Activated naive CD8-positive, alpha-beta T cell (primary cell): ENCODE measurements at regions not wholly inside any gene's neighbourhood (a gene's known extent, or its start where the extent isn't known, plus 50 kb on each side); places are given as distances from the start of the nearest gene placed in this dataset.
"Not testable (repeated sequence)": the region's sequence is repeated elsewhere in the genome, so short reads cannot be mapped to it uniquely, and the experiment has no call there.

Experiments
- H3K27ac Mint-ChIP-seq: one replicate; pipeline ENCODE4 v1.8.0; 2021; ENCODE audit warnings: mixed read lengths
- H3K27me3 Mint-ChIP-seq: one replicate; pipeline ENCODE4 v1.8.0; 2021; ENCODE audit warnings: mixed read lengths
- H3K36me3 Mint-ChIP-seq: one replicate; pipeline ENCODE4 v1.8.0; 2021; ENCODE audit warnings: mixed read lengths
- H3K4me1 Mint-ChIP-seq: one replicate; pipeline ENCODE4 v1.8.0; 2021; ENCODE audit warnings: low read depth, mixed read lengths
- H3K4me3 Mint-ChIP-seq: one replicate; pipeline ENCODE4 v1.8.0; 2021; ENCODE audit warnings: mild to moderate bottlenecking, mixed read lengths
- H3K9me3 Mint-ChIP-seq: one replicate; pipeline ENCODE4 v1.8.0; 2021; ENCODE audit warnings: low read depth, mixed read lengths

DNA sequence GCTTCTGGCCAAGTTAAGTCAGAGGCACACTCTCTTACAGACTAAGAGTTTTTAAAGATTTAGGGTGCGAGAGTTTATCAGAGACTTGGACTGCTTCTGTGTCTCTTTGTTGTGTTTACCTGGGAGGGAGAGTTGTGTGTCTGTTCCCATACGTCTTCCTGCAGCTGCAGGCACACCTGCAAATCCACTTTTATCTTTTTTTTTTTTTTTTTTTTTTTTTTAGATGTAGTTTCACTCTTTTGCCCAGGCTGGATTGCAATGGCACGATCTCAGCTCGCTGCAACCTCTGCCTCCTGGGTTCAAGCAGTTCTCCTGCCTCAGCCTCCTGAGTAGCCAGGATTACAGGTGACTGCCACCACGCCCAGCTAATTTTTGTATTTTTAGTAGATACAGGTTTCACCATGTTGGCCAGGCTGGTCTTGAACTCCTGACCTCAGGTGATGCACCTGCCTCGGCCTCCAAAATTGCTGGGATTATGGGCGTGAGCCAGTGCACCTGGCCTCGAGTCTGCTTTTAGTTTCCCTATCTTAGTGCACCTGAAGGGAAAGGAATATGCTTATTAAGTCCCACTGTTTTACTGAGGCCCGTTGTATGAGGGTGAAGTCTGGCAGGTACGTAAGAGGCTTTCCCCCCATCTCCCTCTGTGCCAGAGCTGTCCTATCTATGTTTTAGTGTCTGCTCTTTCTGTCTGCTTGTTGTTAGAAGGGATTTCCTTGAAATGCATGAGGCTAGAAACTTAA lies 1488.0 kb downstream of the CDH11 start:
- H3K27me3 Mint-ChIP-seq, H3K4me3 Mint-ChIP-seq, H3K4me1 Mint-ChIP-seq, H3K27ac Mint-ChIP-seq, H3K36me3 Mint-ChIP-seq: not testable (repeated sequence)
- H3K9me3 Mint-ChIP-seq: peaks cover 17% of the 10 kb centered on the region

DNA sequence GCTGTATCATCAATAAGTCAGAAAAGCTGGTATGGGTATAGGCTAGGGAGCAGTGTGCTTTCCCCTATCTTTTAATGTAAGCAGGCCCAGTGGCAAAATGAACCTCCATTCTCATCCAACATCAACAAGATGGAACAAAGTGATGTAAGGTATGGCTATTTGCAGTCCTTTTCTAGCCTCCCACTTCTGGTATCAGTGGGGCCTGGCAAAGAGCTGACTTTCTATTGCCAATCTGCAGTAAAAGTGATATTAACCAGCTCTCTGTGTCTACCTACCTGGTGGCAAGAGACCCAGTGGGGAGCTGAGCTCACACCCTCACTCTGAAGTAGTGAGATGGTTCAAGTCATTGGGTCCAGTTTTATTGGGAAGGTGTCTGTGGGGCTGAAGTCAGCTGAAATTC lies 1492.6 kb downstream of the CDH11 start:
- Mint-ChIP-seq H3K4me3 (no peak overlapping the region), H3K9me3 (peaks cover 8% of the 10 kb centered on the region), H3K27me3 (no peaks in the 10 kb centered on the region), H3K4me1 (no peaks in the 10 kb centered on the region), H3K27ac (no peak overlapping the region), H3K36me3 (no peaks in the 10 kb centered on the region)

DNA sequence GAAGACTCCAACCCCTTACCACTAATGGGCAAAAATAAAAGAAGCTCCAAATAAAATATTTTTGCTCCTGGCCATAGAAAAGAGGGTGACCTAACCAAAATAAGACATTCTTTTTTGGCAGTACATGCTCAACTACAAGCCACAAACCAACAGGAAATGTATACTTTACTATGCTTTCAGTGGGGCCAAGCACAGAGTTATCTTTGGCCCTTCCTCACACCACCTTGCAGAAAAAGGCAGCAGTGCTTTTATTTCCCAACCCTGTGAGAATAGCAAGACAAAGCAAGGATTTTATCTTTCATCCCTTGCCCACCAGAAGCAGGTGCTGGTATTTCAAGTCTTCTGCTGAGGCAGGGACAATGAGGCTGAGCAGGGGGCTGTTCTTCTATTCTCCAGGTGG lies 1493.1 kb downstream of the CDH11 start:
- H3K4me3 Mint-ChIP-seq: no peak overlapping the region
- H3K27me3 Mint-ChIP-seq: no peaks in the 10 kb centered on the region
- no peak overlapping the region for H3K27ac Mint-ChIP-seq
- H3K9me3 Mint-ChIP-seq: peaks cover 11% of the 10 kb centered on the region
- H3K4me1 Mint-ChIP-seq: no peaks in the 10 kb centered on the region
- H3K36me3 Mint-ChIP-seq: no peaks in the 10 kb centered on the region

DNA sequence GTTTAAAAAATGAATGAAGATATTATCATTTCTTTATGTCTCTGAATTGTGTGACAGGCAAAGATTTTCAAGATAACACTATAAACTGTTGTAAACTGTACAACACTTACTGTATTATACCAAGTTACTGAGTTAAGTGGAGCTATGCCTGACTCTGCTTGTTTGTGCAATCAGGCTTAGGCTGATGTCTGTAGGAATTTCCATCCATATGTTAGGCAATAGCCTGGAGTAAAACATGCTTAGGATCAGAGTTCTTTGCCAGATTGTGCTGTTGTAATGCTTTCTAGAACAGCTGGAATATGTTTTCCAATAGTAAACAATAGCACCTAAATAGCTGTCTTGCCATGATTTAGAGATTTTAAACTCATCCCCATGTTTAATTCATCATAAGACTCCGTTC lies 1496.7 kb downstream of the CDH11 start:
- H3K36me3 Mint-ChIP-seq: no peaks in the 10 kb centered on the region
- H3K27ac Mint-ChIP-seq: no peak overlapping the region
- peaks cover 6% of the 10 kb centered on the region for H3K9me3 Mint-ChIP-seq
- no peaks in the 10 kb centered on the region for H3K4me1 Mint-ChIP-seq
- no peak overlapping the region for H3K4me3 Mint-ChIP-seq
- no peaks in the 10 kb centered on the region for H3K27me3 Mint-ChIP-seq

DNA sequence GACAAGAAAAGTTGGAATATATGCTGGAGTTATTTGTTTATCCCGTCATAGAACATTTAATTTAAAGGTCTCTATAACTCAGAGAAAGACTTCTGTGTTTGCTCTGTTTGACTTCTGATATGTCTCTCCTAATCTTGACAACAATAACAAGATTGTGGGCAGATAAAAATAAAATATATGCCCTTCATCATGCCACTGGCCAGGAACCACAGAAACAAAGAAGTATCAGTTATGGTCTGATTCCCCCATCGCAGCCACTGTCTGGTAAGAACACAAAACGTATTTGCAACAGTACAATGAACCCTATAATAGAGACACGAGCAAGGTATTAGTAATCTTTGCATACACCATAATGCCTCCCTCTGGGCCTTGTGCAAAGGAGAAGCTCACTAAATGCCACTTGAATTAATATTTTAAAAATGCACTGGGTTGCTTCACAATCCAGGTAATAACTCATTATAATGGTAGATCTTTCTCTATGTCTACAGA lies 1498.3 kb downstream of the CDH11 start:
- no peak overlapping the region for H3K27ac Mint-ChIP-seq
- no peak overlapping the region for H3K4me3 Mint-ChIP-seq
- peaks cover 6% of the 10 kb centered on the region for H3K9me3 Mint-ChIP-seq
- H3K4me1 Mint-ChIP-seq: no peaks in the 10 kb centered on the region
- H3K27me3 Mint-ChIP-seq: no peaks in the 10 kb centered on the region
- H3K36me3 Mint-ChIP-seq: no peaks in the 10 kb centered on the region

DNA sequence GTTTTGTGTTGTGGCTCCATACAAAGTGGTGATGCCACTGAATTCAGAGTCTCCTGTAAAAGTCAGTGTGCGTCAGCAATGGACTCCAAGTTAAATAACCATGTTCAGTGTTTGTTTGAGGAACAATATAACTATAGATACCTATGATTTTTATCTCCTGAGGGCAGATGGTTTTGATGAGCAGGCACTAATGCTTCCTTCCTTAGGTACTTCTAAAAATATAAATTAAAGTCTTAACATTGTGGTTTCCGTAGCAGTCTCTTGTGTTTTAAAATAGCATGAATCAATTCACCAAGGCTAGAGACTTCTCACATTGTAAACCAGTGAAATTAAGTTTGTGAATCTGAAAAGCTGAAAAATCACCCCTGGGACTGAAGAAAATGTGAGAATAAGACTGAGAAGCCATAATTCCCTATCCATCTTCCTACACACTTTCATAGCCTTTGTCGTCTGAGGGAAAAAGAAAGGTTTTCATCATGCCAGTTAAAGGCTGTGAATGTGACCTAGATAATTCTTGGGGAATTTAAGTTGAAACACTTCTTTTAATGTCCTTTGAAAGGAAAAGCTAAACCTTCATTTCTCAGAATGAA lies 1502.9 kb downstream of the CDH11 start:
- Mint-ChIP-seq H3K27ac (no peak overlapping the region), H3K9me3 (peaks cover 4% of the 10 kb centered on the region), H3K36me3 (no peaks in the 10 kb centered on the region), H3K4me3 (no peak overlapping the region), H3K4me1 (no peaks in the 10 kb centered on the region), H3K27me3 (no peaks in the 10 kb centered on the region)

DNA sequence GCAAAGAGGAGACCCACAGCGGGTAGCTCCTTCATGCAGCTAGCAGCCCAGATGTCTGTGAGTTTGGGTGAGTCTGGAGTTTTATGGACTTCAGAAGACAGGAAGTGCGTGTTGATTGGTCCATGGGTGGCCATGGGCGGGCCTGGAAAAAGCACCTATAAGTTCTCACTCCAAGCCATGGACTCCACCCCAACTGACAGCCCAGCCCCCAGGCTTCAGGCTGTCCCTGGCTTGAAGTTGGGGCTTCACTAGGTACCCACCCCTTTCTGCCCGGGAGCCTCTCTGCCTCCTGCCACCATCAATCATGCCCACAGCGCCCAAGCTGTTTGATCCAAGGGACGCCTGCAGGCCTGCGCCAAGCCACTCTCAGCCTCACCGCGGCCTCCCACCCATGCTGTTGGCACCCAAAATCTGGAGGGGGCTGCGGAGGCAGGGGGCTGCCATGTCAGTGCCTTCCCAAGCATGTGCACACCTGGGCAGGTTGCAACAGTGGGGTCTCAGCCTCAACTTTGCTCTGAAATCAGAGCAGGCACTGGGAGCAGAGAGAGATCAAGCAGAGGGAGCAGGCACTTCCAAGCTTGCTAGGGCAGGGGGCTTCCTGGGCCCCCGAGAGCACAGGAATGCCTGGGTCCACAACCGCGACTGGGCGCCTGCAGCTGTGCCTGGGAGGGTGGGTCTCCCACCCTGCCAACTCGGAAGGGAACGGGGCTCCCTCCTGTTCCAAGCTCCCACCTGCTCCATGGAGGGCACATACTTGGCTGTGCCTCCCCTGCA lies 1503.7 kb downstream of the CDH11 start:
- Mint-ChIP-seq H3K27me3 (no peaks in the 10 kb centered on the region), H3K36me3 (no peaks in the 10 kb centered on the region)

DNA sequence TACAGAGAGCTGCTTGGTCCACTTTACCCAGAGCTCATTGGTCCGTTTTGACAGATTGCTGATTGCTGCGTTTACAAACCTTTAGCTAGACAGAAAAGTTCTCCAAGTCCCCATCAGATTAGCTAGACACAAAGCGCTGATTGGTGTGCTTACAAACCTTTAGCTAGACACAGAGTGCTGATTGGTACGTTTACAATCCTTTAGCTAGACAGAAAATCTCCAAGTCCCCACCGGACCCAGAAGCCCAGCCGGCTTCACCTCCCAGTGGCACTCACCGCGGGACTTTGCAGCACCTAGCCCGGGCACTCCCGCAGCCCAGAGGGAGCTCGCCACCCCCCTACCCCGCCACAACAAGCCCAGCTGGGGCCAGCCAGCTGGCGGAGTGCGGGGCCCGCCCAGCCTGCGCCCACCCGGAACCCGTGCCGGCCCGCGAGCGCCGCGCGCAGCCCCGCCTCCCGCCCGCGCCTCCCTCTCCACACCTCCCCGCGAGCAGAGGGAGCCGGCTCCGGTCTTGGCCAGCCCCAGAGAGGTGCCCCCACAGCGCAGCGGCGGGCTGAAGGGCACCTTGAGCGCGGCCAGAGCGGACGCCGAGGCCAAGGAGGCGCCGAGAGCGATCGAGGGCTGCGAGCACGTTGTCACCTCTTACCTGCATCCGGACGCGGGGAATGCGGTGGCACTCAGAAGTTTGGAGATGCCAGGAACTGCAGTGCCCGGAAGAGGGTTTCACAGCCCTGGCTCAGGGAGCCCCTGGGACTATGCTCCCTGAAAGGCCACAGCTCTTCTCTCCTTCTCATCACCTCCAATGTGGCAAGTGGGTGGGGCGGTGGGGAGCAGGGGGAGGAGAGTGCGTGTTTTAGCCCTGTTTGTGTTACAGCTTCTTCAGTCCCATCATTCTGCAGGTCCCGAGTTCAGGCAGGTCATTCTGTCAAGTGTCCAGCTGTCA lies 1504.5 kb downstream of the CDH11 start:
- H3K27ac Mint-ChIP-seq: no peak overlapping the region
- H3K36me3 Mint-ChIP-seq: no peaks in the 10 kb centered on the region
- H3K27me3 Mint-ChIP-seq: no peaks in the 10 kb centered on the region
- H3K9me3 Mint-ChIP-seq: peaks cover 4% of the 10 kb centered on the region
- no peak overlapping the region for H3K4me3 Mint-ChIP-seq
- H3K4me1 Mint-ChIP-seq: no peaks in the 10 kb centered on the region

More for the DNA sequence above, 1503.7 kb downstream of the CDH11 start:
- no peaks in the 10 kb centered on the region for H3K4me1 Mint-ChIP-seq
- H3K27ac Mint-ChIP-seq: no peak overlapping the region
- peaks cover 4% of the 10 kb centered on the region for H3K9me3 Mint-ChIP-seq
- no peak overlapping the region for H3K4me3 Mint-ChIP-seq

DNA sequence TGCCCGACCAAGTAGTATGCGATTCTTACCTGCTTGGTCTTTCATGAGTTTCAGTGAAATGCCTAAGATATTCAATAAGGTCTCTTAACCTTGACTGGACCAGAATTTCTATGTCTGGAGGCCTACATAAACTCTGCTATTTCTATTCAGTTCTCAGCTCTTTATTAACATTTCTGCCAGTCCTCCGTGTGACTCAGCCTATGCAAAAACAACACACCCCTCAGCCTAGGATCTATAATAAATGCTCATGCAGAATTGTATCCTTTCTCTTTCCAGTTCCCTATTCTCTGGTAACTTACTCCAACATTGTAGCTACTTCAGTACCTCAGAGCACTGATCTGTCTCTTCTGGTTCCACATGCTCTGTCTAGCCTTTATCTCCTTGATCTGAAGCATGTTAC lies 1507.4 kb downstream of the CDH11 start:
- Mint-ChIP-seq H3K36me3 (no peaks in the 10 kb centered on the region), H3K27ac (no peak overlapping the region), H3K4me3 (no peak overlapping the region), H3K27me3 (no peaks in the 10 kb centered on the region), H3K9me3 (peaks cover 4% of the 10 kb centered on the region), H3K4me1 (no peaks in the 10 kb centered on the region)

DNA sequence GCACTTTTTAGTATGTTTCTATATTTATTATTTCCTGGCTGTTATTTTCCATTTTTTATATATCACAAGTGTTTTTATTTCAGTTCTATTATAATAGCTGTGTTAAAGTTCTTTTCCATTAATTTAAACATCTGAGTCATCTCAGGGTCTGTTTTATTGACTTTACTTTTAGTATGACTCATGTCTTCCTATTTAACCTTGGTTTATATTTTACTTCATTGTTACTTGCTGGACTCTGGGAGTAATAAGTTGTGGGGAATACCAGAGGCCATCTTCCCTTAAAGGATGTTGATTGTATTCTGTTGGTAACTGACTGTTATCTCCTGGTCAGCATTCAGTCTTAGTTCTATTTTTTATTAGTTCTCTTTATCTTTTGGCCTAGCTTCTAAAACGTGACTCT lies 1508.2 kb downstream of the CDH11 start:
- Mint-ChIP-seq H3K36me3 (no peaks in the 10 kb centered on the region), H3K4me1 (no peaks in the 10 kb centered on the region), H3K4me3 (no peak overlapping the region), H3K27me3 (no peaks in the 10 kb centered on the region), H3K9me3 (peaks cover 4% of the 10 kb centered on the region), H3K27ac (no peak overlapping the region)

DNA sequence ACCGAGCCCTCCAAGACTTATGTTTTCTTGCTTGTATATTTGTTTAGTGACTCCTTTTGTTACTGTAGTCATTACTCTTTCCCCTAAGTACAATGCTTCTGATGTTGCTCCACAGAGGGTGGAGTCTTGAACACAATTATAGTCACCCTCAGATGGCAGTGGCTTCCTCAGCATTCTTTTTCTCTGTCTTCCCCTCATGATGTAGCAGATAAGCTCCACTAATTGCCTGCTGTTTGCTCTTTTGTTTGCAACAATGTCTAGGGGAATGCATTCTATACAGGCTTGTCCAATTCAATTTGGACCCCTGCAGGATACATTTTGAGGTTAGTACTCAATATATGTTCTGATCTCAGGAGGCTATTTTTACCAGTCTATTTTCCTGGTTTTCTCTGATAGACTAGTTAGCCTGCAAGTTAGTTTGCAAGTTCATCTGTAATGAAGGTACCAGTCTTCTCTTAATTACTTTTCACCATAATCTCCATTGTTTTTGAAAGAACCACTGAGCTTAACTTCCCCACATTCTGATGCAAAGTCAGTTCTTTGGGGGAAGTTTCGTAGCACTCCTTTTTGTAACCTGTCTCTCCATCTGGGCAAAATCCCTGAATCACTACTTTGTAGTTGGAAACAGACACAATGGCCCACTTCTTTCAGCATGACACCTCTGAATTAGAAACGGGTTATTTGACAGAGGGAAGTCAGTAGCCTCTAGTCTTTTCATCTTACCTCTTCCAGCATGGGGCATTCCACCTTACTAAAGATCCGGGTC lies 1509.2 kb downstream of the CDH11 start:
- H3K27ac Mint-ChIP-seq: no peak overlapping the region
- no peak overlapping the region for H3K4me3 Mint-ChIP-seq
- no peaks in the 10 kb centered on the region for H3K4me1 Mint-ChIP-seq
- H3K9me3 Mint-ChIP-seq: peaks cover 10% of the 10 kb centered on the region
- no peaks in the 10 kb centered on the region for H3K27me3 Mint-ChIP-seq
- H3K36me3 Mint-ChIP-seq: no peaks in the 10 kb centered on the region

DNA sequence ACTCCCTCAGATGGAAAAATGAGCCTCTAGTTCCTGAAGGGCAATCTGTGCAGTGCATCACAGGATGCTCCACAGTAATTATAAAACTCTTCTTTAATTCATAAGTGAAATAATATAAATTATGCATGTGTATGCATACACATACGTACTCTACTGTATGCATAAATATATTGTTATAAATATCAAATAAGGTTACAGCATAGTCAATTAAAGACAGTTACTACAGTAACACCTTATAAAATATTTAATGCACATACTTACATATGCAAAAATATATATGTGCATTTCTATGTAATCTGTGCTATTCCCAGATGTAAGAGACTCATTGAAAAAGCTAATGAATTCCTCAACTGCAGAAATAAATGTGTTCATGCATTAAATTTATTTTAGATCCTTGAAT lies 1515.1 kb downstream of the CDH11 start:
- Mint-ChIP-seq H3K36me3 (peaks cover 2% of the 10 kb centered on the region), H3K4me3 (no peak overlapping the region), H3K9me3 (peaks cover 23% of the 10 kb centered on the region), H3K27me3 (no peaks in the 10 kb centered on the region), H3K27ac (no peak overlapping the region), H3K4me1 (no peaks in the 10 kb centered on the region)

DNA sequence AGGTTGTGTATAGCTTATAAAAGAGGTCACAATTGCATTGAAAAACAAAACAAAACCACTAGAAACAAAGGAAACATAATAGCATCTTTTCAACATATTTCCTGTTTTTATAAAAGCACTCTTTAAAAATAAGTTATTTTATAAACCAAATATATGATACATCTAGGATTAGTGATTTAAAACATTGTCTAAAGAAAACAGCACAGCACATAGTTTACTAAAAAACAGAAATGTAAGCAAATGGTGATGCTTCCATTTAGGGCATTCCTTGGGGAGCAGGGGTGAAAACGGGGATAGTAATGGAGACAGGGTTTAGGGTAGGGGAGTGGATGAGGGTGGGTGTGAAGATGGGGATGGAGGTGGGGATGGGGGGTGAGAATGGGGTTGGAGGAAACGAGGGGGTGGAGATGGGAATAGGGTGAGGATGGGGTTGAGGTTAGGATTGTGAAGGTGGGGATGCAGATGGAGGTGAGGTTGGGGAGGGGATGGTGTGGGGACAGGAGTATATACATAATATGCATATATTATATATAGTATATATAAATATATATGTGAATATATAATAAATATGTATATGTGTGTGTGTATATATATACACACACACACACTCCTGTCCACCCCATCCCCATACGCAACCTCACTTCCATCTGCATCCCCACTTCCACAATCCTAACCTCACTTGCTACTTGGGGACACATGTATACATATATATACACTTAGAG lies 1519.5 kb downstream of the CDH11 start:
- H3K27me3 Mint-ChIP-seq: no peaks in the 10 kb centered on the region
- H3K36me3 Mint-ChIP-seq: peaks cover 2% of the 10 kb centered on the region
- peaks cover 28% of the 10 kb centered on the region for H3K9me3 Mint-ChIP-seq
- H3K4me1 Mint-ChIP-seq: no peaks in the 10 kb centered on the region
- no peak overlapping the region for H3K27ac Mint-ChIP-seq
- H3K4me3 Mint-ChIP-seq: no peak overlapping the region
